K562 (cell line): ENCODE measurements at regions not wholly inside any gene's neighbourhood (a gene's known extent, or its start where the extent isn't known, plus 50 kb on each side); places are given as distances from the start of the nearest gene placed in this dataset.

ENCODE experiments used
- ARID3B ChIP-seq: fragments of 250-450 bp; sonication (Bioruptor Pico); IDR thresholded peaks from 2 replicates; pipeline ENCODE4 v1.4.0; 2020; ENCODE audit warnings: borderline replicate concordance
- CUX1 ChIP-seq: fragments of 200-800 bp; sonication (Bioruptor generic); IDR thresholded peaks from 2 replicates; pipeline ENCODE4 v1.6.1; 2016; ENCODE audit warnings: missing genetic modification characterization, missing compliant biosample characterization
- GATAD2A ChIP-seq: fragments of 450-650 bp; IDR thresholded peaks from 2 replicates; pipeline ENCODE4 v1.6.1; 2017
- KDM4B ChIP-seq, 2 experiments: fragments of 450-650 bp in 1 of 2; sonication (generic) in 1 of 2; IDR thresholded peaks; 2 replicates each; pipeline ENCODE4 v1.6.1; 2016 to 2017; ENCODE audit warnings: borderline replicate concordance in 2 of 2, antibody characterized with exemption in 1 of 2, low read depth in 1 of 2, mild to moderate bottlenecking in 1 of 2
- MCM5 ChIP-seq: fragments of 450-650 bp; IDR thresholded peaks from 2 replicates; pipeline ENCODE4 v1.6.1; 2016; ENCODE audit warnings: low read depth
- MCM7 ChIP-seq, 2 experiments: fragments of 450-650 bp; IDR thresholded peaks; 2 replicates each; pipeline ENCODE4 v1.6.1; 2016 to 2018
- NRF1 ChIP-seq, 2 experiments: fragments of 450-650 bp; IDR thresholded peaks in 1 of 2; conservative IDR thresholded peaks in 1 of 2; 2 replicates each; pipeline ENCODE4 v1.6.1; 2014; ENCODE audit warnings: mild to moderate bottlenecking in 2 of 2
- RFX1 ChIP-seq: fragments of 450-650 bp; IDR thresholded peaks from 2 replicates; pipeline ENCODE4 v1.6.1; 2016; ENCODE audit warnings: mild to moderate bottlenecking, moderate library complexity
- STAT6 ChIP-seq: sonication (generic); formaldehyde crosslinking; IDR thresholded peaks from 2 replicates; pipeline ENCODE4 v1.8.1; 2023; ENCODE audit warnings: mild to moderate bottlenecking, missing genetic modification reagents
- U2AF2 ChIP-seq: fragments of 200-400 bp; formaldehyde crosslinking; optimal IDR thresholded peaks from 2 replicates; pipeline ENCODE3; 2017; ENCODE audit warnings: low read depth, mild to moderate bottlenecking, low read length
- XRCC3 ChIP-seq: fragments of 450-650 bp; IDR thresholded peaks from 2 replicates; pipeline ENCODE4 v1.6.1; 2017; ENCODE audit warnings: mild to moderate bottlenecking, moderate library complexity
- YBX1 ChIP-seq: fragments of 450-650 bp; IDR thresholded peaks from 2 replicates; pipeline ENCODE4 v1.7.1; 2016; ENCODE audit warnings: mild to moderate bottlenecking
- ZNF175 ChIP-seq: fragments of 200-800 bp; sonication (Bioruptor generic); IDR thresholded peaks from 2 replicates; pipeline ENCODE4 v1.6.1; 2016; ENCODE audit warnings: low read depth, mild to moderate bottlenecking, missing genetic modification characterization, missing compliant biosample characterization
- ZNF561 ChIP-seq: fragments of 450-650 bp; formaldehyde crosslinking; conservative IDR thresholded peaks from 2 replicates; pipeline ENCODE4 v1.4.0; 2020; ENCODE audit warnings: mild to moderate bottlenecking, moderate library complexity
- TF ChIP-seq, protein P1 (sequence below): fragments of 250-450 bp; sonication (Bioruptor Pico); IDR thresholded peaks from 2 replicates; pipeline ENCODE4 v1.8.0; 2022; ENCODE audit warnings: moderate library complexity, mild to moderate bottlenecking, inconsistent platforms
- TF ChIP-seq, protein P2 (sequence below): fragments of 450-650 bp; formaldehyde crosslinking; IDR thresholded peaks from 2 replicates; pipeline ENCODE4 v1.4.0; 2022; ENCODE audit warnings: missing genetic modification characterization

GRCh38 chr9:33703430-33704102 is 91.8 kb upstream of the PRSS3 start (continued):
- TF ChIP-seq, protein P1, sequence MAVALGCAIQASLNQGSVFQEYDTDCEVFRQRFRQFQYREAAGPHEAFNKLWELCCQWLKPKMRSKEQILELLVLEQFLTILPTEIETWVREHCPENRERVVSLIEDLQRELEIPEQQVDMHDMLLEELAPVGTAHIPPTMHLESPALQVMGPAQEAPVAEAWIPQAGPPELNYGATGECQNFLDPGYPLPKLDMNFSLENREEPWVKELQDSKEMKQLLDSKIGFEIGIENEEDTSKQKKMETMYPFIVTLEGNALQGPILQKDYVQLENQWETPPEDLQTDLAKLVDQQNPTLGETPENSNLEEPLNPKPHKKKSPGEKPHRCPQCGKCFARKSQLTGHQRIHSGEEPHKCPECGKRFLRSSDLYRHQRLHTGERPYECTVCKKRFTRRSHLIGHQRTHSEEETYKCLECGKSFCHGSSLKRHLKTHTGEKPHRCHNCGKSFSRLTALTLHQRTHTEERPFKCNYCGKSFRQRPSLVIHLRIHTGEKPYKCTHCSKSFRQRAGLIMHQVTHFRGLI (CRISPR knock-in tag): peak; percentile 83; the same call in 1 of the 2 replicates
- no peak for TF ChIP-seq CUX1 (CRISPR knock-in tag)
- no peak for TF ChIP-seq RFX1
- no peak for TF ChIP-seq MCM5
- TF ChIP-seq, protein P2, sequence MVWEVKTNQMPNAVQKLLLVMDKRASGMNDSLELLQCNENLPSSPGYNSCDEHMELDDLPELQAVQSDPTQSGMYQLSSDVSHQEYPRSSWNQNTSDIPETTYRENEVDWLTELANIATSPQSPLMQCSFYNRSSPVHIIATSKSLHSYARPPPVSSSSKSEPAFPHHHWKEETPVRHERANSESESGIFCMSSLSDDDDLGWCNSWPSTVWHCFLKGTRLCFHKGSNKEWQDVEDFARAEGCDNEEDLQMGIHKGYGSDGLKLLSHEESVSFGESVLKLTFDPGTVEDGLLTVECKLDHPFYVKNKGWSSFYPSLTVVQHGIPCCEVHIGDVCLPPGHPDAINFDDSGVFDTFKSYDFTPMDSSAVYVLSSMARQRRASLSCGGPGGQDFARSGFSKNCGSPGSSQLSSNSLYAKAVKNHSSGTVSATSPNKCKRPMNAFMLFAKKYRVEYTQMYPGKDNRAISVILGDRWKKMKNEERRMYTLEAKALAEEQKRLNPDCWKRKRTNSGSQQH (CRISPR knock-in tag): 0 out of 2 replicates have a peak, but pooled peaks have one; percentile 11
- no peak for TF ChIP-seq NRF1 (conservative IDR thresholded peaks at IDR 0.05 in 1 of 2, IDR thresholded peaks at IDR 0.05 in 1 of 2)
- TF ChIP-seq ZNF175 (CRISPR knock-in tag): peak; percentile 99
- TF ChIP-seq ARID3B (CRISPR knock-in tag): no peak
- 0 out of 2 replicates have a peak, but pooled peaks have one; percentile 65 for TF ChIP-seq ZNF561 (CRISPR knock-in tag)
- no peak for TF ChIP-seq KDM4B (IDR thresholded peaks at IDR 0.05; ENCODE audit: borderline replicate concordance in 2 of 2, low read depth in 1 of 2)
- TF ChIP-seq XRCC3: no peak
- no peak for TF ChIP-seq MCM7 (IDR thresholded peaks at IDR 0.05)
- no peak for TF ChIP-seq GATAD2A
- TF ChIP-seq YBX1: no peak
- no peak for TF ChIP-seq U2AF2
- no peak for TF ChIP-seq STAT6 (CRISPR knock-in tag)
